Ishikawa (cell line): ENCODE measurements at regions not wholly inside any gene's neighbourhood (a gene's known extent, or its start where the extent isn't known, plus 50 kb on each side); places are given as distances from the start of the nearest gene placed in this dataset.

ENCODE experiments used
- CEBPB ChIP-seq: IDR thresholded peaks from 2 replicates; pipeline ENCODE4 v1.6.1; 2012
- CREB1 ChIP-seq: IDR thresholded peaks from 2 replicates; pipeline ENCODE4 v1.6.1; 2012; ENCODE audit warnings: low read depth
- EGR1 ChIP-seq: IDR thresholded peaks from 2 replicates; pipeline ENCODE4 v1.6.1; 2012
- EP300 ChIP-seq: IDR thresholded peaks from 2 replicates; pipeline ENCODE4 v1.6.1; 2012; ENCODE audit warnings: borderline replicate concordance
- FOXM1 ChIP-seq: IDR thresholded peaks from 2 replicates; pipeline ENCODE4 v1.6.1; 2012; ENCODE audit warnings: low read depth, borderline replicate concordance
- NFIC ChIP-seq: IDR thresholded peaks from 2 replicates; pipeline ENCODE4 v1.6.1; 2012
- TAF1 ChIP-seq: IDR thresholded peaks from 2 replicates; pipeline ENCODE4 v1.6.1; 2012; ENCODE audit warnings: low read depth, mild to moderate bottlenecking
- YY1 ChIP-seq: IDR thresholded peaks from 2 replicates; pipeline ENCODE4 v1.6.1; 2012; ENCODE audit warnings: low read depth
- ZBTB7A ChIP-seq: IDR thresholded peaks from 2 replicates; pipeline ENCODE4 v1.6.1; 2012; ENCODE audit warnings: low read depth
- TF ChIP-seq, protein P1 (sequence below): IDR thresholded peaks from 2 replicates; pipeline ENCODE4 v1.6.1; 2012; ENCODE audit warnings: low read depth, mild to moderate bottlenecking
- TF ChIP-seq, protein P2 (sequence below): IDR thresholded peaks from 2 replicates; pipeline ENCODE4 v1.6.1; 2012

DNA sequence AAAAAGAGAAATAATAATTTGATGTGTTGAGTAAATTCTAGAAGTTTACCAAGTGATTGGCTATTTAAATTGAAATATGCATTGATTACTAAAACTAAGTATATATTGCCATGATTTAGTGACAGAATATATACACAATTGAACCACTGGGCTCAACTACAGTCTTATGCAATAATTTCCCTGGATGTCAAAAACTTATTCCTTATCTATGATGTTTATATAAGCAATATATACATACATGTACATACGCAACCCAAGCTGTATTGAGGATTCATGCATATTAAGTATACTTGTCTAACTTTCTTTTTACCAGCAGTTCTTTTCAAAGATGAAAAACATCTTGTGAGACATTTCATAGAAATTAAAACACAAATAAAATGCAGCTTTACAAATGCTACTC, 165.8 kb downstream of the ZIC4 start:
- no peak for TF ChIP-seq CREB1
- TF ChIP-seq EGR1, result no peak
- TF ChIP-seq, protein P1, sequence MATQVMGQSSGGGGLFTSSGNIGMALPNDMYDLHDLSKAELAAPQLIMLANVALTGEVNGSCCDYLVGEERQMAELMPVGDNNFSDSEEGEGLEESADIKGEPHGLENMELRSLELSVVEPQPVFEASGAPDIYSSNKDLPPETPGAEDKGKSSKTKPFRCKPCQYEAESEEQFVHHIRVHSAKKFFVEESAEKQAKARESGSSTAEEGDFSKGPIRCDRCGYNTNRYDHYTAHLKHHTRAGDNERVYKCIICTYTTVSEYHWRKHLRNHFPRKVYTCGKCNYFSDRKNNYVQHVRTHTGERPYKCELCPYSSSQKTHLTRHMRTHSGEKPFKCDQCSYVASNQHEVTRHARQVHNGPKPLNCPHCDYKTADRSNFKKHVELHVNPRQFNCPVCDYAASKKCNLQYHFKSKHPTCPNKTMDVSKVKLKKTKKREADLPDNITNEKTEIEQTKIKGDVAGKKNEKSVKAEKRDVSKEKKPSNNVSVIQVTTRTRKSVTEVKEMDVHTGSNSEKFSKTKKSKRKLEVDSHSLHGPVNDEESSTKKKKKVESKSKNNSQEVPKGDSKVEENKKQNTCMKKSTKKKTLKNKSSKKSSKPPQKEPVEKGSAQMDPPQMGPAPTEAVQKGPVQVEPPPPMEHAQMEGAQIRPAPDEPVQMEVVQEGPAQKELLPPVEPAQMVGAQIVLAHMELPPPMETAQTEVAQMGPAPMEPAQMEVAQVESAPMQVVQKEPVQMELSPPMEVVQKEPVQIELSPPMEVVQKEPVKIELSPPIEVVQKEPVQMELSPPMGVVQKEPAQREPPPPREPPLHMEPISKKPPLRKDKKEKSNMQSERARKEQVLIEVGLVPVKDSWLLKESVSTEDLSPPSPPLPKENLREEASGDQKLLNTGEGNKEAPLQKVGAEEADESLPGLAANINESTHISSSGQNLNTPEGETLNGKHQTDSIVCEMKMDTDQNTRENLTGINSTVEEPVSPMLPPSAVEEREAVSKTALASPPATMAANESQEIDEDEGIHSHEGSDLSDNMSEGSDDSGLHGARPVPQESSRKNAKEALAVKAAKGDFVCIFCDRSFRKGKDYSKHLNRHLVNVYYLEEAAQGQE, result no peak
- TF ChIP-seq YY1, result no peak
- TF ChIP-seq, protein P2, sequence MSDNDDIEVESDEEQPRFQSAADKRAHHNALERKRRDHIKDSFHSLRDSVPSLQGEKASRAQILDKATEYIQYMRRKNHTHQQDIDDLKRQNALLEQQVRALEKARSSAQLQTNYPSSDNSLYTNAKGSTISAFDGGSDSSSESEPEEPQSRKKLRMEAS, result no peak
- no peak for TF ChIP-seq CEBPB
- TF ChIP-seq TAF1, result no peak
- no peak for TF ChIP-seq ZBTB7A
- no peak for TF ChIP-seq NFIC
- no peak for TF ChIP-seq FOXM1
- no peak for TF ChIP-seq EP300
